DND-41 (cell line): ENCODE measurements at regions not wholly inside any gene's neighbourhood (a gene's known extent, or its start where the extent isn't known, plus 50 kb on each side); places are given as distances from the start of the nearest gene placed in this dataset.

Experiments
- EZH2 ChIP-seq: IDR thresholded peaks from 3 replicates; pipeline ENCODE4 v1.6.1; 2012; ENCODE audit warnings: borderline replicate concordance, low read depth, mild to moderate bottlenecking, moderate library complexity, low read length, inconsistent platforms; ENCODE audit not compliant: severe bottlenecking
- TF ChIP-seq, protein P1 (sequence below): IDR thresholded peaks from 2 replicates; pipeline ENCODE4 v1.5.1; 2012; ENCODE audit warnings: borderline replicate concordance, low read length, moderate library complexity, mild to moderate bottlenecking; ENCODE audit not compliant: poor library complexity, severe bottlenecking; ENCODE audit errors: extremely low read depth

DNA sequence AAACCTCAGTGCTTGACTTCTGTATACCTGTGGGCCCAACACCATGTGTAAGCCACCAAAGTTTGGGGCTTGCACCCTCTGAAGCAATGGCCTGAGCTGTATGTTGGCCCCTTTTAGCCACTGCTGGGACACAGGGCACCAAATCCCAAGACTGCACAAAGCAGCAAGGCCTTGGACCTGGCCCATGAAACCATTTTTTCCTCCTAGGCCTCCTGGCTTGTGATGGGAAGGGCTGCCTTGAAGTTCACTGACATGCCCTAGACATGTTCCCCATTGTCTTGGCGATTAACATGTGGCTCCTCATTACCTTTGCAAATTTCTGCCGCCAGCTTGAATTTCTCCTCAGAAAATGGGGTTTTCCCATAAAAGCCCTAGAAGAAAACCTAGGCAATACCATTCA, 345.5 kb downstream of the MLLT3 start:
- TF ChIP-seq, protein P1, sequence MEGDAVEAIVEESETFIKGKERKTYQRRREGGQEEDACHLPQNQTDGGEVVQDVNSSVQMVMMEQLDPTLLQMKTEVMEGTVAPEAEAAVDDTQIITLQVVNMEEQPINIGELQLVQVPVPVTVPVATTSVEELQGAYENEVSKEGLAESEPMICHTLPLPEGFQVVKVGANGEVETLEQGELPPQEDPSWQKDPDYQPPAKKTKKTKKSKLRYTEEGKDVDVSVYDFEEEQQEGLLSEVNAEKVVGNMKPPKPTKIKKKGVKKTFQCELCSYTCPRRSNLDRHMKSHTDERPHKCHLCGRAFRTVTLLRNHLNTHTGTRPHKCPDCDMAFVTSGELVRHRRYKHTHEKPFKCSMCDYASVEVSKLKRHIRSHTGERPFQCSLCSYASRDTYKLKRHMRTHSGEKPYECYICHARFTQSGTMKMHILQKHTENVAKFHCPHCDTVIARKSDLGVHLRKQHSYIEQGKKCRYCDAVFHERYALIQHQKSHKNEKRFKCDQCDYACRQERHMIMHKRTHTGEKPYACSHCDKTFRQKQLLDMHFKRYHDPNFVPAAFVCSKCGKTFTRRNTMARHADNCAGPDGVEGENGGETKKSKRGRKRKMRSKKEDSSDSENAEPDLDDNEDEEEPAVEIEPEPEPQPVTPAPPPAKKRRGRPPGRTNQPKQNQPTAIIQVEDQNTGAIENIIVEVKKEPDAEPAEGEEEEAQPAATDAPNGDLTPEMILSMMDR: no peak
- TF ChIP-seq EZH2: no peak
